A549 (cell line): ENCODE measurements at regions not wholly inside any gene's neighbourhood (a gene's known extent, or its start where the extent isn't known, plus 50 kb on each side); places are given as distances from the start of the nearest gene placed in this dataset.

ENCODE experiments used
- ATAC-seq, 2 experiments: fragments of 200-7000 bp in 1 of 2; fragments of >200 bp in 1 of 2; cut with Nextera tagmentation in 1 of 2; cut with Tn5 transposase in 1 of 2; 3 replicates each; pipeline versions ENCODE4 v1.8.0 to v1.9.1; 2018 to 2020; ENCODE audit warnings: mild to moderate bottlenecking in 1 of 2, moderate library complexity in 1 of 2
- CTCF ChIA-PET: fragments of 300-600 bp; sonication (Branson Sonifier 250); formaldehyde crosslinking; extraction: SDS; loops from one replicate; lab custom pipeline; 2021; ENCODE audit warnings: antibody characterized with exemption, inconsistent platforms; lab: Yijun Ruan, JAX
- POLR2A ChIA-PET: fragments of 350-600 bp; formaldehyde crosslinking; extraction: SDS; loops from one replicate; lab custom pipeline; 2021; ENCODE audit warnings: antibody characterized with exemption, inconsistent platforms; lab: Yijun Ruan, JAX
- DNase-seq, 2 experiments: peaks; one replicate each; pipeline versions ENCODE4 v3.0.0 to v3.0.0-alpha.2; 2011 to 2016; ENCODE audit warnings: low read depth in 1 of 2, low spot score in 1 of 2
- FAIRE-seq: peaks from 2 replicates; lab custom pipeline; 2011; peaks lifted over from hg19 to GRCh38; lab: Jason Lieb, UNC
- H3K27ac ChIP-seq, 2 experiments: fragments of >200 bp; sonication (Bioruptor Twin); formaldehyde crosslinking; 3 replicates each; pipeline ENCODE4 v1.5.1; 2016 to 2017
- H3K4me1 ChIP-seq: fragments of >200 bp; sonication (Bioruptor Twin); formaldehyde crosslinking; 3 replicates; pipeline ENCODE4 v1.6.1; 2016
- H3K4me2 ChIP-seq: fragments of >200 bp; sonication (Bioruptor Twin); formaldehyde crosslinking; 3 replicates; pipeline ENCODE4 v1.6.1; 2016
- H3K4me3 ChIP-seq: fragments of >200 bp; sonication (Bioruptor Twin); formaldehyde crosslinking; 3 replicates; pipeline ENCODE4 v1.5.1; 2016
- H3K9me3 ChIP-seq: fragments of >200 bp; sonication (Bioruptor Twin); formaldehyde crosslinking; 3 replicates; pipeline ENCODE4 v1.6.1; 2016
- CEBPB ChIP-seq, 2 experiments: fragments of >200 bp in 1 of 2; sonication (Bioruptor Twin) in 1 of 2; formaldehyde crosslinking in 1 of 2; IDR thresholded peaks; 2 replicates each; pipeline ENCODE4 v1.6.1; 2012 to 2016
- EP300 ChIP-seq, 2 experiments: fragments of >200 bp; sonication (Bioruptor Twin); formaldehyde crosslinking; IDR thresholded peaks; 2 replicates in 1 of 2; 3 replicates in 1 of 2; pipeline ENCODE4 v1.6.1; 2016 to 2017
- FOSL2 ChIP-seq, 2 experiments: fragments of 450-650 bp in 1 of 2; fragments of >200 bp in 1 of 2; sonication (Bioruptor Twin) in 1 of 2; formaldehyde crosslinking; IDR thresholded peaks; 2 replicates each; pipeline versions ENCODE4 v1.5.0 to v1.6.1; 2016 to 2020; ENCODE audit warnings: mild to moderate bottlenecking in 1 of 2, moderate library complexity in 1 of 2
- FOXS1 ChIP-seq: fragments of 250-450 bp; sonication (Bioruptor Pico); IDR thresholded peaks from 2 replicates; pipeline ENCODE4 v1.5.0; 2020; ENCODE audit warnings: mild to moderate bottlenecking, moderate library complexity
- GATA3 ChIP-seq: IDR thresholded peaks from 2 replicates; pipeline ENCODE4 v1.6.1; 2012; ENCODE audit warnings: borderline replicate concordance
- HOXA7 ChIP-seq: fragments of 250-450 bp; sonication (Bioruptor Pico); IDR thresholded peaks from 2 replicates; pipeline ENCODE4 v1.5.0; 2020; ENCODE audit warnings: mild to moderate bottlenecking, moderate library complexity
- HOXB5 ChIP-seq: fragments of 250-450 bp; sonication (Bioruptor Pico); IDR thresholded peaks from 2 replicates; pipeline ENCODE4 v1.5.0; 2020; ENCODE audit warnings: mild to moderate bottlenecking, moderate library complexity
- MAFK ChIP-seq: fragments of 450-650 bp; IDR thresholded peaks from 2 replicates; pipeline ENCODE4 v1.6.1; 2014; ENCODE audit not compliant: partially characterized antibody
- MYC ChIP-seq: IDR thresholded peaks from 2 replicates; pipeline ENCODE4 v1.6.1; 2012; ENCODE audit warnings: mild to moderate bottlenecking, inconsistent platforms, low read length, improper control_type of control experiment, borderline replicate concordance
- NFE2L2 ChIP-seq: fragments of 150-350 bp; conservative IDR thresholded peaks from 2 replicates; pipeline ENCODE4 v1.6.1; 2014; ENCODE audit warnings: low read length
- PHF8 ChIP-seq: fragments of 200-600 bp; sonication (generic); IDR thresholded peaks from 2 replicates; pipeline ENCODE4 v1.6.1; 2016; ENCODE audit warnings: low read depth, mild to moderate bottlenecking, antibody characterized with exemption, moderate library complexity, borderline replicate concordance
- POLR2A ChIP-seq: IDR thresholded peaks from 2 replicates; pipeline ENCODE4 v1.6.1; 2012; ENCODE audit warnings: mild to moderate bottlenecking, low read length
- RAD21 ChIP-seq, 2 experiments: fragments of >200 bp in 1 of 2; sonication (Bioruptor Twin) in 1 of 2; formaldehyde crosslinking in 1 of 2; IDR thresholded peaks in 1 of 2; conservative IDR thresholded peaks in 1 of 2; 2 replicates in 1 of 2; 3 replicates in 1 of 2; pipeline ENCODE4 v1.6.1; 2012 to 2018; ENCODE audit warnings: inconsistent platforms in 1 of 2
- RARB ChIP-seq: fragments of 250-450 bp; sonication (Bioruptor Pico); IDR thresholded peaks from 2 replicates; pipeline ENCODE4 v1.8.0; 2021; ENCODE audit warnings: mild to moderate bottlenecking, moderate library complexity
- TP53 ChIP-seq: fragments of 250-450 bp; sonication (Bioruptor Pico); IDR thresholded peaks from 2 replicates; pipeline ENCODE4 v1.5.0; 2021; ENCODE audit warnings: mild to moderate bottlenecking, moderate library complexity
- ZC3H11A ChIP-seq: fragments of 450-650 bp; IDR thresholded peaks from 2 replicates; pipeline ENCODE4 v1.6.1; 2014; ENCODE audit warnings: antibody characterized with exemption, mild to moderate bottlenecking
- ZNF302 ChIP-seq: fragments of 250-450 bp; sonication (Bioruptor Pico); IDR thresholded peaks from 2 replicates; pipeline ENCODE4 v1.9.0; 2021; ENCODE audit warnings: inconsistent platforms, mild to moderate bottlenecking, moderate library complexity
- WGBS: methylation state at CpG from one replicate; pipeline ENCODE4 v1.1.6; 2017; ENCODE audit errors: missing lambda C conversion rate; 5-methylcytosine and 5-hydroxymethylcytosine counted together
- TF ChIP-seq, protein P1 (sequence below): fragments of >200 bp; sonication (Bioruptor Twin); formaldehyde crosslinking; IDR thresholded peaks from 2 replicates; pipeline ENCODE4 v1.6.1; 2016
- TF ChIP-seq, protein P2 (sequence below): IDR thresholded peaks from 2 replicates; pipeline ENCODE4 v1.6.1; 2012
- TF ChIP-seq, protein P3 (sequence below): fragments of 200-600 bp; sonication (generic); IDR thresholded peaks from 2 replicates; pipeline ENCODE4 v1.6.1; 2016; ENCODE audit warnings: antibody characterized with exemption, mild to moderate bottlenecking, moderate library complexity

DNA sequence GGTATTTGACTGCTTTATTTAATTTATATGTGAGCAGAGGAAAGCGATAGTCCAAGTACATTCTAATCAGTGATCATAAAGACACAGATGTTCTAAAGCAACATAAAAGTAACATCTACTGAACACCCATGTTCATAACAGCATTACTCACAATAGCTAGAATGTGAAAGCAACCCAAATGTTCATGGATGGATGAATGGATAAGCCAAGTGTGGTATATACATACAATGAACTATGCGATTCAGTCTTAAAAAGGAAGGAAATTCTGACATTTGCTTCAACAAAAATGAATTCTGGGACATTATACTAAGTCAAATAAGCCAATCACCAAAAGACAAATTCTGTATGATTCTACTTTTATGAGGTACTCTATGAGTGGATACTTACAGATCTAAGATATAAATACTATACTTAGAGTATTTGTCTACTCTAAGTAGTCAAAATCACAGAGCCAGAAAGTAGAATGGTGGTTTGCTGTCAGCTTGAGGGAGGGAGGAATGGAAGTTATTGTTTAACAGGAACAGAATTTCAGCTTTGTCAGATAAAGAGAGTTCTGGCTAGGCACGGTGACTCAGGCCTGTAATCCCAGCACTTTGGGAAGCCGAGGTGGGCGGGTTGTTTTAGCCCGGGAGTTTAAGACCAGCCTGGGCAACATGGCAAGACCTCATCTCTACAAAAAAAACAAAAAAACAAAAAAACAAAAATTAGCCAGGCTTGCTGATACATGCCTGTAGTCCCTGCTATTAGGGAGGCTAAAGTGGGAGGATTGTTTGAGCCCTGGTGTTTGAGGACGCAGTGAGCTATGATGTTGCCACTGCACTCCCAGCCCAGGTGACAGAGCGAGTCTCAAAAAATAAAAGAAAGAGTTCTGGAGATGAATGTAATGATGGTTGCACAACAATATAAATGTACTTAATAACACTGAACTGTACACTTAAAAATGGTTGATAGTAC is 79.7 kb upstream of the ARHGAP29 start:
- ChIA-PET CTCF (interaction anchor here (0.6 to 1.5 kb wide), 7 partner anchors 13 to 291 kb away, joined by 3 to 5 read pairs (median 3); no protein-coding TSS in a partner anchor), POLR2A (no interaction called here)
- H3K4me3 ChIP-seq = no peak overlapping the region
- WGBS = 31% methylated on average over 8 of the region's 8 CpGs
- peak overlapping the region; percentile 81 to 90 for H3K27ac ChIP-seq
- DNase-seq = peak in 1 of 2 experiments; percentile 71
- H3K4me1 ChIP-seq = peaks cover 74% of the 10 kb centered on the region
- H3K9me3 ChIP-seq = no peaks in the 10 kb centered on the region
- FAIRE-seq = no peak
- TF ChIP-seq, protein P1, sequence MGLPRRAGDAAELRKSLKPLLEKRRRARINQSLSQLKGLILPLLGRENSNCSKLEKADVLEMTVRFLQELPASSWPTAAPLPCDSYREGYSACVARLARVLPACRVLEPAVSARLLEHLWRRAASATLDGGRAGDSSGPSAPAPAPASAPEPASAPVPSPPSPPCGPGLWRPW = no peak
- TF ChIP-seq ZNF302 (no peak), MAFK (peak; percentile 28), POLR2A (no peak), FOSL2 (IDR thresholded peaks at IDR 0.05) (no peak), FOSL2 (CRISPR knock-in tag; IDR thresholded peaks at IDR 0.05) (peak; percentile 10; the same call in 1 of the 2 replicates), NFE2L2 (no peak), GATA3 (no peak), RARB (no peak), ZC3H11A (no peak)
- TF ChIP-seq, protein P2, sequence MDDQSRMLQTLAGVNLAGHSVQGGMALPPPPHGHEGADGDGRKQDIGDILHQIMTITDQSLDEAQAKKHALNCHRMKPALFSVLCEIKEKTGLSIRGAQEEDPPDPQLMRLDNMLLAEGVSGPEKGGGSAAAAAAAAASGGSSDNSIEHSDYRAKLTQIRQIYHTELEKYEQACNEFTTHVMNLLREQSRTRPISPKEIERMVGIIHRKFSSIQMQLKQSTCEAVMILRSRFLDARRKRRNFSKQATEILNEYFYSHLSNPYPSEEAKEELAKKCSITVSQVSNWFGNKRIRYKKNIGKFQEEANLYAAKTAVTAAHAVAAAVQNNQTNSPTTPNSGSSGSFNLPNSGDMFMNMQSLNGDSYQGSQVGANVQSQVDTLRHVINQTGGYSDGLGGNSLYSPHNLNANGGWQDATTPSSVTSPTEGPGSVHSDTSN = no peak
- peak; percentile 63 to 82; a peak in 4 of 6 replicates for ATAC-seq
- H3K4me2 ChIP-seq = peak overlapping the region; percentile 59

DNA sequence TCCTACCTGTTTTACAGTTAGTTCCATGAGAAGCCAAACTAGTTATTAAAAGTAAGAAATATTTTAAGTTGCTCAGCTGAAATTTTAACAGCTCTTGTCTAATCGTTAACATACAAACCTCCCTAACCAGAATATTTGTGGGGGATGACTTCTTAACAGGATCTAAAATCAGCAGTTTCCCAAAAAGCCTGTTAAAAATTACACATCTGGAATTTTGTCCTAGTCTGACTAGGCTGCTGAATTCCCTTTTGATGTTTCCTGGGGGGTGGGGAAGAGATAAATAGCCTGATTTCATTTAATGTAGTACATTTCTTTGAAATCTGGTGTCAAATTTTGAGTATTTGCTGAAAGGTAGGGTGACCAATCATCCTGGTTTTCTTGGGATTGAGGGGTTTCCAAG is 78.8 kb upstream of the ARHGAP29 start:
- DNase-seq (no peak), ATAC-seq (no peak; a peak in 1 of 6 replicates), FAIRE-seq (no peak)
- TF ChIP-seq GATA3 (peak; percentile 40; the same call in 1 of the 2 replicates), MYC (no peak), EP300 (IDR thresholded peaks at IDR 0.05) (peak in 1 of 2 experiments; percentile 47; a peak in 1 of 5 replicates)
- no peaks in the 10 kb centered on the region for H3K9me3 ChIP-seq
- no peak overlapping the region for H3K4me3 ChIP-seq
- H3K27ac ChIP-seq = peak overlapping the region; percentile 81 to 90
- CTCF ChIA-PET = interaction anchor here (0.8 to 1.5 kb wide), 3 partner anchors 14 to 254 kb away, joined by 3 read pairs; no protein-coding TSS in a partner anchor
- POLR2A ChIA-PET = no interaction called here
- H3K4me1 ChIP-seq = peaks cover 65% of the 10 kb centered on the region
- 0% methylated on average over 1 of the region's 1 CpG for WGBS
- peak overlapping the region; percentile 59 for H3K4me2 ChIP-seq

DNA sequence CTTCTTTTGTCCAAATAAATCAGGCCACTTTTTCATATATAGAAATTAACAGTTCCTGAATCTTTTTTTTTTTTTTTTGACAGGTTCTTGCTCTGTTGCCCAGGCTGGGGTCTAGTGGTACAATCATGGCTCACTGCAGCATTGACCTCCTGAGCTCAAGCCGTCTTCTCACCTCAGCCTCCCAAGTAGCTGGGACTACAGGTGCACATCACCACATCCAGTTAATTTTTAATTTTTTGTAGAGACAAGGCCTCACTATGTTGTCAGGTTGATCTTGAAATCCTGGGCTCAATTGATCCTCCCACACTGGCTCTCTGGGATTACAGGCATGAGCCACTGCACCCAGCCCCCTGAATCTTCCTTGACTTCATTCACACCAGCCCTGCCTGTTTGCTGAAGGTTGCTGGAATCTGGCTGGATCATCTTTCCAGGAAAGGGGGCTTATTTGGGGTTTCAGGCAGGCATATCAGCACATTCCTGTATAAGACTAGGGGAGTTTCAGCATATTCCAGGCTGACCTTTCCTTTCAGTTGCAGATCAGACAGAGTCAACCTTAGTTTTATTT is 78.2 kb upstream of the ARHGAP29 start:
- peak overlapping the region; percentile 81 to 90 for H3K27ac ChIP-seq
- WGBS = 27% methylated on average over 1 of the region's 1 CpG
- peaks cover 62% of the 10 kb centered on the region for H3K4me1 ChIP-seq
- peak overlapping the region; percentile 59 for H3K4me2 ChIP-seq
- CTCF ChIA-PET = interaction anchor here (0.6 kb wide), 1 partner anchor 276 kb away, joined by 3 read pairs; no protein-coding TSS in a partner anchor
- no peak for FAIRE-seq
- no peak overlapping the region for H3K4me3 ChIP-seq
- peak in 1 of 2 experiments; percentile 17; a peak in 2 of 6 replicates for ATAC-seq
- H3K9me3 ChIP-seq = no peaks in the 10 kb centered on the region
- no peak for DNase-seq
- no peak for TF ChIP-seq CEBPB (IDR thresholded peaks at IDR 0.05)
- no peak for TF ChIP-seq HOXA7 (CRISPR knock-in tag)
- TF ChIP-seq FOXS1 (CRISPR knock-in tag) = no peak
- no peak for TF ChIP-seq MYC
- TF ChIP-seq RARB = no peak
- TF ChIP-seq TP53 (CRISPR knock-in tag) = no peak
- TF ChIP-seq HOXB5 (CRISPR knock-in tag) = no peak
- no peak for TF ChIP-seq PHF8
- TF ChIP-seq, protein P3, sequence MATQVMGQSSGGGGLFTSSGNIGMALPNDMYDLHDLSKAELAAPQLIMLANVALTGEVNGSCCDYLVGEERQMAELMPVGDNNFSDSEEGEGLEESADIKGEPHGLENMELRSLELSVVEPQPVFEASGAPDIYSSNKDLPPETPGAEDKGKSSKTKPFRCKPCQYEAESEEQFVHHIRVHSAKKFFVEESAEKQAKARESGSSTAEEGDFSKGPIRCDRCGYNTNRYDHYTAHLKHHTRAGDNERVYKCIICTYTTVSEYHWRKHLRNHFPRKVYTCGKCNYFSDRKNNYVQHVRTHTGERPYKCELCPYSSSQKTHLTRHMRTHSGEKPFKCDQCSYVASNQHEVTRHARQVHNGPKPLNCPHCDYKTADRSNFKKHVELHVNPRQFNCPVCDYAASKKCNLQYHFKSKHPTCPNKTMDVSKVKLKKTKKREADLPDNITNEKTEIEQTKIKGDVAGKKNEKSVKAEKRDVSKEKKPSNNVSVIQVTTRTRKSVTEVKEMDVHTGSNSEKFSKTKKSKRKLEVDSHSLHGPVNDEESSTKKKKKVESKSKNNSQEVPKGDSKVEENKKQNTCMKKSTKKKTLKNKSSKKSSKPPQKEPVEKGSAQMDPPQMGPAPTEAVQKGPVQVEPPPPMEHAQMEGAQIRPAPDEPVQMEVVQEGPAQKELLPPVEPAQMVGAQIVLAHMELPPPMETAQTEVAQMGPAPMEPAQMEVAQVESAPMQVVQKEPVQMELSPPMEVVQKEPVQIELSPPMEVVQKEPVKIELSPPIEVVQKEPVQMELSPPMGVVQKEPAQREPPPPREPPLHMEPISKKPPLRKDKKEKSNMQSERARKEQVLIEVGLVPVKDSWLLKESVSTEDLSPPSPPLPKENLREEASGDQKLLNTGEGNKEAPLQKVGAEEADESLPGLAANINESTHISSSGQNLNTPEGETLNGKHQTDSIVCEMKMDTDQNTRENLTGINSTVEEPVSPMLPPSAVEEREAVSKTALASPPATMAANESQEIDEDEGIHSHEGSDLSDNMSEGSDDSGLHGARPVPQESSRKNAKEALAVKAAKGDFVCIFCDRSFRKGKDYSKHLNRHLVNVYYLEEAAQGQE = no peak
- no peak for TF ChIP-seq RAD21 (conservative IDR thresholded peaks at IDR 0.05 in 1 of 2, IDR thresholded peaks at IDR 0.05 in 1 of 2)
- POLR2A ChIA-PET = no interaction called here
